ENCODE measurements at regions not wholly inside any gene's neighbourhood (a gene's known extent, or its start where the extent isn't known, plus 50 kb on each side); places are given as distances from the start of the nearest gene placed in this dataset.
A peak's percentile ranks its signal among the peaks of the same experiment; 100 is the strongest.

- DNase-seq (ENCODE audit: low read depth), result no peak
- no peaks in the 10 kb centered on the region for H3K36me3 ChIP-seq (ENCODE audit: control insufficient read depth, insufficient read depth, low read length)
- H3K27me3 ChIP-seq (ENCODE audit: control insufficient read depth, insufficient read depth, low read length), result no peaks in the 10 kb centered on the region
- TF ChIP-seq, protein P1, sequence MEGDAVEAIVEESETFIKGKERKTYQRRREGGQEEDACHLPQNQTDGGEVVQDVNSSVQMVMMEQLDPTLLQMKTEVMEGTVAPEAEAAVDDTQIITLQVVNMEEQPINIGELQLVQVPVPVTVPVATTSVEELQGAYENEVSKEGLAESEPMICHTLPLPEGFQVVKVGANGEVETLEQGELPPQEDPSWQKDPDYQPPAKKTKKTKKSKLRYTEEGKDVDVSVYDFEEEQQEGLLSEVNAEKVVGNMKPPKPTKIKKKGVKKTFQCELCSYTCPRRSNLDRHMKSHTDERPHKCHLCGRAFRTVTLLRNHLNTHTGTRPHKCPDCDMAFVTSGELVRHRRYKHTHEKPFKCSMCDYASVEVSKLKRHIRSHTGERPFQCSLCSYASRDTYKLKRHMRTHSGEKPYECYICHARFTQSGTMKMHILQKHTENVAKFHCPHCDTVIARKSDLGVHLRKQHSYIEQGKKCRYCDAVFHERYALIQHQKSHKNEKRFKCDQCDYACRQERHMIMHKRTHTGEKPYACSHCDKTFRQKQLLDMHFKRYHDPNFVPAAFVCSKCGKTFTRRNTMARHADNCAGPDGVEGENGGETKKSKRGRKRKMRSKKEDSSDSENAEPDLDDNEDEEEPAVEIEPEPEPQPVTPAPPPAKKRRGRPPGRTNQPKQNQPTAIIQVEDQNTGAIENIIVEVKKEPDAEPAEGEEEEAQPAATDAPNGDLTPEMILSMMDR (IDR thresholded peaks at IDR 0.05; ENCODE audit: insufficient read depth, low read length, poor library complexity, severe bottlenecking), result no peak
- no peak overlapping the region for H3K4me3 ChIP-seq (ENCODE audit: low read depth, low read length)
These were observed 681.4 kb upstream of the TENM4 start for GRCh38 chr11:80122211-80122610.

- Histone ChIP-seq H3K4me3 (ENCODE audit: low read depth, low read length) (no peak overlapping the region), H3K27me3 (ENCODE audit: control insufficient read depth, insufficient read depth, low read length) (no peaks in the 10 kb centered on the region), H3K36me3 (ENCODE audit: control insufficient read depth, insufficient read depth, low read length) (no peaks in the 10 kb centered on the region)
- TF ChIP-seq, protein P1 (IDR thresholded peaks at IDR 0.05; ENCODE audit: insufficient read depth, low read length, poor library complexity, severe bottlenecking), result no peak
- no peak for DNase-seq (ENCODE audit: low read depth)
These were observed 677.2 kb upstream of the TENM4 start for GRCh38 chr11:80118073-80118472.

GRCh38 chr11:80116796-80117195, 676.0 kb upstream of the TENM4 start:
- no peak for DNase-seq (ENCODE audit: low read depth)
- Histone ChIP-seq H3K4me3 (ENCODE audit: low read depth, low read length) (no peak overlapping the region), H3K27me3 (ENCODE audit: control insufficient read depth, insufficient read depth, low read length) (no peaks in the 10 kb centered on the region), H3K36me3 (ENCODE audit: control insufficient read depth, insufficient read depth, low read length) (no peaks in the 10 kb centered on the region)
- TF ChIP-seq, protein P1 (IDR thresholded peaks at IDR 0.05; ENCODE audit: insufficient read depth, low read length, poor library complexity, severe bottlenecking), result no peak

- H3K27me3 ChIP-seq (ENCODE audit: control insufficient read depth, insufficient read depth, low read length), result no peaks in the 10 kb centered on the region
- DNase-seq (ENCODE audit: low read depth), result no peak
- TF ChIP-seq, protein P1 (IDR thresholded peaks at IDR 0.05; ENCODE audit: insufficient read depth, low read length, poor library complexity, severe bottlenecking), result no peak
- H3K4me3 ChIP-seq (ENCODE audit: low read depth, low read length), result no peak overlapping the region
- no peaks in the 10 kb centered on the region for H3K36me3 ChIP-seq (ENCODE audit: control insufficient read depth, insufficient read depth, low read length)
These were observed 668.8 kb upstream of the TENM4 start for GRCh38 chr11:80109652-80110051.

DNA sequence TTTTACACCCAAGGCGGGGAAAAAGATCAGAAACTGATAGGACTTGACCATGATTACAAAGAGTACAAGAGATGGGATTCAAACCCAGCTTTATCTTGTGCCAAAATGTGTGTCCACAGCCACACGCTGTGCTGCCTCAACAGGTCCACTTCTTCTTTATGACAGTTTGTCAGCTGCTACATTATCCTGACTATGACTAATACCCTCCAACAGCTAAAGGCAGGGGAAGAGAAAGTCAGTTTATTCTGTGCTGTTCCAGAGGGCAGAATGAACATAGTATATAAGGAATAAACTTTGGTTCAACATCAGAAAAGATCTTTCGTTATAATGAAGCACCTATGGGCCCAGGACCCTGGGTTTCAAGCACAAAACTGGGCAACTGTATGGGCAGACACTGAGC, 668.2 kb upstream of the TENM4 start:
- H3K36me3 ChIP-seq (ENCODE audit: control insufficient read depth, insufficient read depth, low read length), result no peaks in the 10 kb centered on the region
- TF ChIP-seq, protein P1 (IDR thresholded peaks at IDR 0.05; ENCODE audit: insufficient read depth, low read length, poor library complexity, severe bottlenecking), result no peak
- H3K27me3 ChIP-seq (ENCODE audit: control insufficient read depth, insufficient read depth, low read length), result no peaks in the 10 kb centered on the region
- no peak for DNase-seq (ENCODE audit: low read depth)
- H3K4me3 ChIP-seq (ENCODE audit: low read depth, low read length), result no peak overlapping the region

DNA sequence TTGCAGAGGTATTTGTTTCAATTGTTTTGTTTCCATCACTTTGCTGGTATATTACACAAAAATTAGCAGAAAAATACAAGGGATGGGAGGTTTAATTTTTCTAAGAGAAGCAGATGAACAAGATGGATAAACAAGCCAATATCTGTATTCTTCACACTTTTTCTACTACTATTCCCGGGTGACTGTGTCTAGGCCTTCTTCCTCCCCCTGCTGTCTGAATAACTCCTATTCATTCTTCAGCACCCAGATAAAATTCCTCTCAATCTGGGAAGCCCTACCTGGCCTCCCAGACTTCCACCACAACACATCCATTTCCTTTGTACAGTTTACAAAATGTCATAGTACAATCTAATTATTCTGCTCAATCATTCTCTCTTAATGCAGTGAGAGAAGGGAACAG, 666.6 kb upstream of the TENM4 start:
- DNase-seq (ENCODE audit: low read depth), result no peak
- Histone ChIP-seq H3K27me3 (ENCODE audit: control insufficient read depth, insufficient read depth, low read length) (no peaks in the 10 kb centered on the region), H3K36me3 (ENCODE audit: control insufficient read depth, insufficient read depth, low read length) (no peaks in the 10 kb centered on the region), H3K4me3 (ENCODE audit: low read depth, low read length) (no peak overlapping the region)
- TF ChIP-seq, protein P1 (IDR thresholded peaks at IDR 0.05; ENCODE audit: insufficient read depth, low read length, poor library complexity, severe bottlenecking), result peak; percentile 3
